ENCODE measurements at regions not wholly inside any gene's neighbourhood (a gene's known extent, or its start where the extent isn't known, plus 50 kb on each side); places are given as distances from the start of the nearest gene placed in this dataset.
A peak's percentile ranks its signal among the peaks of the same experiment; 100 is the strongest.
"Not testable (repeated sequence)": the region's sequence is repeated elsewhere in the genome, so short reads cannot be mapped to it uniquely, and the experiment has no call there.

DNA sequence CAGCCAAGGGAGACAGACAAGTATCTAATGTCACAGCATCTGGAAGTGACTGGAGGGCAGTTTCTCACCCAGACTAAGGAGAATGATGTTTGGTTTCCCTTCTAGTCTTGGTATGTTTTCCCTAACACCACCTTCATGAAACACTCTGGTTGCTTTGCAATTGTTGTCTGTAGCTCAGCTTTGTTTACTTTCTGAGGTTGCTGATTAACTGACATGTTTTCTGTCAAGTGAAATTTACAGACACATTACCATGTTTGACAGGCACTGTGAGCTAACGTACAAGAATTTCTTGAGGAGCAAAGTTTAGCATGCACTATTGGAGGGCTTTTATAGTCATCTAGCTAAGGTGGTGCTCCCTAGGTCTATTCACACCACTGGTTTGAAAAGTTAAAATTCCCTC lies 131.6 kb upstream of the NECTIN3 start:
- TF ChIP-seq, protein P1, sequence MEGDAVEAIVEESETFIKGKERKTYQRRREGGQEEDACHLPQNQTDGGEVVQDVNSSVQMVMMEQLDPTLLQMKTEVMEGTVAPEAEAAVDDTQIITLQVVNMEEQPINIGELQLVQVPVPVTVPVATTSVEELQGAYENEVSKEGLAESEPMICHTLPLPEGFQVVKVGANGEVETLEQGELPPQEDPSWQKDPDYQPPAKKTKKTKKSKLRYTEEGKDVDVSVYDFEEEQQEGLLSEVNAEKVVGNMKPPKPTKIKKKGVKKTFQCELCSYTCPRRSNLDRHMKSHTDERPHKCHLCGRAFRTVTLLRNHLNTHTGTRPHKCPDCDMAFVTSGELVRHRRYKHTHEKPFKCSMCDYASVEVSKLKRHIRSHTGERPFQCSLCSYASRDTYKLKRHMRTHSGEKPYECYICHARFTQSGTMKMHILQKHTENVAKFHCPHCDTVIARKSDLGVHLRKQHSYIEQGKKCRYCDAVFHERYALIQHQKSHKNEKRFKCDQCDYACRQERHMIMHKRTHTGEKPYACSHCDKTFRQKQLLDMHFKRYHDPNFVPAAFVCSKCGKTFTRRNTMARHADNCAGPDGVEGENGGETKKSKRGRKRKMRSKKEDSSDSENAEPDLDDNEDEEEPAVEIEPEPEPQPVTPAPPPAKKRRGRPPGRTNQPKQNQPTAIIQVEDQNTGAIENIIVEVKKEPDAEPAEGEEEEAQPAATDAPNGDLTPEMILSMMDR (conservative IDR thresholded peaks at IDR 0.05; ENCODE audit: control insufficient read depth, insufficient read depth, low read depth, low read length): no peak
- no peak for DNase-seq (ENCODE audit: low read depth)

GRCh38 chr3:110944782-110945181 lies 126.8 kb upstream of the NECTIN3 start:
- DNase-seq (ENCODE audit: low read depth): no peak
- TF ChIP-seq, protein P1 (conservative IDR thresholded peaks at IDR 0.05; ENCODE audit: control insufficient read depth, insufficient read depth, low read depth, low read length): no peak
- no peak overlapping the region for H3K4me3 ChIP-seq (ENCODE audit: control insufficient read depth, low read depth, low read length)

More for the DNA sequence above, 131.6 kb upstream of the NECTIN3 start:
- no peak overlapping the region for H3K4me3 ChIP-seq (ENCODE audit: control insufficient read depth, low read depth, low read length)

- DNase-seq (ENCODE audit: low read depth): no peak
- no peak overlapping the region for H3K4me3 ChIP-seq (ENCODE audit: control insufficient read depth, low read depth, low read length)
- TF ChIP-seq, protein P1 (conservative IDR thresholded peaks at IDR 0.05; ENCODE audit: control insufficient read depth, insufficient read depth, low read depth, low read length): no peak
Observed at GRCh38 chr3:110946810-110947209, 124.8 kb upstream of the NECTIN3 start.

GRCh38 chr3:110949194-110949593 lies 122.4 kb upstream of the NECTIN3 start:
- not testable (repeated sequence) for H3K4me3 ChIP-seq (ENCODE audit: control insufficient read depth, low read depth, low read length); DNase-seq (ENCODE audit: low read depth)

DNA sequence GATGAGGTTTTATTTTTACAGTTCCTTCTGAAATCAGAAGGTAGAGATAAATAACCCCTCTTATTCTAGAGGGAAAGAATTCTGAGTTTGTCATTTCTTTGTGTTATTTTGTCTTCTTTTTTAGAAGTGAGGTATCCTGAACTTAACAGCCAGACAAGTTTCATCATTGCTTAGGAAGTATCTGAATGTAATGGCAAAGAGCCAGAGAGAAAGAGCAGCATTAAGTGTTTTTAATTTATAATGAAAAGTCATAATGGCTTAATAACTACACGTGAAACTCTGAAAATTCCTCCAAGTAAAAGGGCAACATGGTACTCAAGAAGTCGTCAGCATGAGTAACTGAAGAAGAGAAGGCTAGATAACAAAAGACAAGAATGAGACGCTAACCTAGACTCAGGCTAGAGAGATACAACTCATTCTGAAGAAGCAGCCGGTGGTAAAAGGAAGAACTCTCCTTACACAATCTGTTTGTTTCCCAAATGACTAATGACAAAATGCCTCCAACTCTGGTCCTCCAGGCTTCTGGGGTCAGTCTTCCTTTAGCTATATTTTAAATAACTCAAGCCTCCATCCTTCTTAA lies 116.2 kb upstream of the NECTIN3 start:
- TF ChIP-seq, protein P1 (conservative IDR thresholded peaks at IDR 0.05; ENCODE audit: control insufficient read depth, insufficient read depth, low read depth, low read length): no peak
- peak; percentile 66 for DNase-seq (ENCODE audit: low read depth)
- H3K4me3 ChIP-seq (ENCODE audit: control insufficient read depth, low read depth, low read length): no peak overlapping the region

GRCh38 chr3:110956081-110956480 lies 115.5 kb upstream of the NECTIN3 start:
- no peak overlapping the region for H3K4me3 ChIP-seq (ENCODE audit: control insufficient read depth, low read depth, low read length)
- TF ChIP-seq, protein P1 (conservative IDR thresholded peaks at IDR 0.05; ENCODE audit: control insufficient read depth, insufficient read depth, low read depth, low read length): no peak
- peak; percentile 22 for DNase-seq (ENCODE audit: low read depth)

DNA sequence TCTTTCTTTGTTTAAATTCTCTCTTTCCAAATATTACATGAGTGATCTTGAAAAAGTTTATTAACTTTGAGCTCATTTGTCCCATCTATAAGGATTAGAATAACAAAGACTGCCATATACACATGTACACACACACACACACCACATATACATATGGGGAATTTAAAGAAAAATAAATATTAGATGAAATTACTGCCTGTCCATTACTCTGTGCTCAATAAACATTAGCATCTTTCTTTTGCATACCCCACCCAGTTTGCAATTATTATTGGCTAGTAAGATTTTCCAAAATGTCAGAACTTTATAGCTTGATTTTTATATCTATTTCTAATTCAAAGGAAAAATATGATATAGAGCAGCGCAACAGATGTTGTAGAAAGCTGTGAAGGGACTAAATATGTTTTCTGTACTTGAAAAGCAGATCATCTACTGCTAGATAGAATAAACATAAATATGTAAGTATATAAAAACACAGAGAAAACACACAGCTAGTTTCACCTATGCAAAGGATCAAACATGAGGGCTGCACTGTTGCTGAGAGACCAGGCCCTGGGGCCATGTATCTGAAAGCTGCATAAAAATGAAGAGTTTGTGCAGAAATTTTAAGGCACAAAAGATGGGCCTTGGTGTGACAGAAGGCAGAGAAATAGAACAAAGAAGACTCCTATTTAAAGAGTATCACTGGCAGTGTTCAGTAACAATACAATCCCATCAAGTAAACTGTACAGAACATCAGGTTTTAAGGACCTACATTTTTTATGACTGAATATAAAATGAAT lies 114.2 kb upstream of the NECTIN3 start:
- TF ChIP-seq, protein P1 (conservative IDR thresholded peaks at IDR 0.05; ENCODE audit: control insufficient read depth, insufficient read depth, low read depth, low read length): no peak
- no peak for DNase-seq (ENCODE audit: low read depth)
- no peak overlapping the region for H3K4me3 ChIP-seq (ENCODE audit: control insufficient read depth, low read depth, low read length)
